Myocyte (in vitro differentiated cells): ENCODE measurements at regions not wholly inside any gene's neighbourhood (a gene's known extent, or its start where the extent isn't known, plus 50 kb on each side); places are given as distances from the start of the nearest gene placed in this dataset.
A peak's percentile ranks its signal among the peaks of the same experiment; 100 is the strongest.

Experiments used
- DNase-seq: peaks from one replicate; pipeline ENCODE4 v3.0.0-alpha.2; 2012; ENCODE audit warnings: low read depth

GRCh38 chr11:116643521-116643920 is 129.3 kb downstream of the BUD13 start:
- no peak for DNase-seq

GRCh38 chr11:116642902-116643301 is 129.9 kb downstream of the BUD13 start:
- no peak for DNase-seq

GRCh38 chr11:116642481-116642880 is 130.3 kb downstream of the BUD13 start:
- no peak for DNase-seq

- DNase-seq: no peak
These were observed 131.2 kb downstream of the BUD13 start for GRCh38 chr11:116641561-116642045.

- no peak for DNase-seq
These were observed 132.0 kb downstream of the BUD13 start for GRCh38 chr11:116640641-116641402.

- DNase-seq: no peak
These were observed 134.3 kb downstream of the BUD13 start for GRCh38 chr11:116638463-116638862.

- DNase-seq: no peak
These were observed 135.0 kb downstream of the BUD13 start for GRCh38 chr11:116637766-116638165.

GRCh38 chr11:116636341-116636929 is 136.4 kb downstream of the BUD13 start:
- DNase-seq: no peak

GRCh38 chr11:116631201-116631600 is 141.6 kb downstream of the BUD13 start:
- DNase-seq: no peak

GRCh38 chr11:116618461-116618860 is 154.3 kb downstream of the BUD13 start:
- DNase-seq: no peak

- no peak for DNase-seq
These were observed 157.4 kb downstream of the BUD13 start for GRCh38 chr11:116615211-116615865.

GRCh38 chr11:116614306-116615210 is 158.2 kb downstream of the BUD13 start:
- DNase-seq: no peak

GRCh38 chr11:116613206-116613875 is 159.4 kb downstream of the BUD13 start:
- no peak for DNase-seq

GRCh38 chr11:116611998-116612620 is 160.7 kb downstream of the BUD13 start:
- DNase-seq: no peak

GRCh38 chr11:116610190-116610589 is 162.6 kb downstream of the BUD13 start:
- DNase-seq: no peak

GRCh38 chr11:116607027-116607426 is 165.8 kb downstream of the BUD13 start:
- no peak for DNase-seq

- peak; percentile 8 for DNase-seq
These were observed 167.0 kb downstream of the BUD13 start for GRCh38 chr11:116605543-116606459.

- DNase-seq: no peak
These were observed 169.0 kb downstream of the BUD13 start for GRCh38 chr11:116603728-116604323.

GRCh38 chr11:116602637-116602942 is 170.2 kb downstream of the BUD13 start:
- DNase-seq: no peak
